ENCODE measurements at regions not wholly inside any gene's neighbourhood (a gene's known extent, or its start where the extent isn't known, plus 50 kb on each side); places are given as distances from the start of the nearest gene placed in this dataset.

DNA sequence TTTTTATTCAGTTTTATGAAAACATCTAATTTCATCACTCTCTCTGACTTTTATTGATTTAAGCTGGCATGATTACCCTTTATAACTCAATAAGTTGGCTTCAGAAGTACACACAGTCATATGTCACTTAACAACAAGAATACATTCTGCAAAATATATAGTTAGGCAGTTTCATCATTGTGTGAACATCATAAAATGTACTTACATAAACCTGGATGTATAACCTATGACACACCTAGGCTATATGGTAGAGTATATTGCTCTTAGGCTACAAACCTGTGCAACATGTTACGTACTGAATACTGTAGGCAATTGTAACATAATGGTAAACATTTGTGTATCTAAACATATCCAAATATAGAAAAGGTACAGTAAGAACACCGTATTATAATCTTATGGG, 362.2 kb upstream of the BTBD3 start:
- H3K27ac Mint-ChIP-seq = no peak overlapping the region
- DNase-seq (ENCODE audit: low spot score) (no peak), ATAC-seq (no peak)
- H3K4me3 Mint-ChIP-seq = no peak overlapping the region
- no peaks in the 10 kb centered on the region for H3K4me1 Mint-ChIP-seq
- CTCF ChIA-PET = no interaction called here
- POLR2A ChIA-PET = no interaction called here
- no peaks in the 10 kb centered on the region for H3K9me3 Mint-ChIP-seq
- H3K27me3 Mint-ChIP-seq (ENCODE audit: low read depth) = no peaks in the 10 kb centered on the region
- H3K36me3 Mint-ChIP-seq = no peaks in the 10 kb centered on the region
- TF ChIP-seq, protein P1, sequence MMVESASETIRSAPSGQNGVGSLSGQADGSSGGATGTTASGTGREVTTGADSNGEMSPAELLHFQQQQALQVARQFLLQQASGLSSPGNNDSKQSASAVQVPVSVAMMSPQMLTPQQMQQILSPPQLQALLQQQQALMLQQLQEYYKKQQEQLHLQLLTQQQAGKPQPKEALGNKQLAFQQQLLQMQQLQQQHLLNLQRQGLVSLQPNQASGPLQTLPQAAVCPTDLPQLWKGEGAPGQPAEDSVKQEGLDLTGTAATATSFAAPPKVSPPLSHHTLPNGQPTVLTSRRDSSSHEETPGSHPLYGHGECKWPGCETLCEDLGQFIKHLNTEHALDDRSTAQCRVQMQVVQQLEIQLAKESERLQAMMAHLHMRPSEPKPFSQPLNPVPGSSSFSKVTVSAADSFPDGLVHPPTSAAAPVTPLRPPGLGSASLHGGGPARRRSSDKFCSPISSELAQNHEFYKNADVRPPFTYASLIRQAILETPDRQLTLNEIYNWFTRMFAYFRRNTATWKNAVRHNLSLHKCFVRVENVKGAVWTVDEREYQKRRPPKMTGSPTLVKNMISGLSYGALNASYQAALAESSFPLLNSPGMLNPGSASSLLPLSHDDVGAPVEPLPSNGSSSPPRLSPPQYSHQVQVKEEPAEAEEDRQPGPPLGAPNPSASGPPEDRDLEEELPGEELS (CRISPR knock-in tag; IDR thresholded peaks at IDR 0.05) = no peak
- TF ChIP-seq, protein P2, sequence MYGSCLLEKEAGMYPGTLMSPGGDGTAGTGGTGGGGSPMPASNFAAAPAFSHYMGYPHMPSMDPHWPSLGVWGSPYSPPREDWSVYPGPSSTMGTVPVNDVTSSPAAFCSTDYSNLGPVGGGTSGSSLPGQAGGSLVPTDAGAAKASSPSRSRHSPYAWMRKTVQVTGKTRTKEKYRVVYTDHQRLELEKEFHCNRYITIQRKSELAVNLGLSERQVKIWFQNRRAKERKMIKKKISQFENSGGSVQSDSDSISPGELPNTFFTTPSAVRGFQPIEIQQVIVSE (CRISPR knock-in tag; IDR thresholded peaks at IDR 0.05; ENCODE audit: borderline replicate concordance) = no peak
- TF ChIP-seq, protein P3, sequence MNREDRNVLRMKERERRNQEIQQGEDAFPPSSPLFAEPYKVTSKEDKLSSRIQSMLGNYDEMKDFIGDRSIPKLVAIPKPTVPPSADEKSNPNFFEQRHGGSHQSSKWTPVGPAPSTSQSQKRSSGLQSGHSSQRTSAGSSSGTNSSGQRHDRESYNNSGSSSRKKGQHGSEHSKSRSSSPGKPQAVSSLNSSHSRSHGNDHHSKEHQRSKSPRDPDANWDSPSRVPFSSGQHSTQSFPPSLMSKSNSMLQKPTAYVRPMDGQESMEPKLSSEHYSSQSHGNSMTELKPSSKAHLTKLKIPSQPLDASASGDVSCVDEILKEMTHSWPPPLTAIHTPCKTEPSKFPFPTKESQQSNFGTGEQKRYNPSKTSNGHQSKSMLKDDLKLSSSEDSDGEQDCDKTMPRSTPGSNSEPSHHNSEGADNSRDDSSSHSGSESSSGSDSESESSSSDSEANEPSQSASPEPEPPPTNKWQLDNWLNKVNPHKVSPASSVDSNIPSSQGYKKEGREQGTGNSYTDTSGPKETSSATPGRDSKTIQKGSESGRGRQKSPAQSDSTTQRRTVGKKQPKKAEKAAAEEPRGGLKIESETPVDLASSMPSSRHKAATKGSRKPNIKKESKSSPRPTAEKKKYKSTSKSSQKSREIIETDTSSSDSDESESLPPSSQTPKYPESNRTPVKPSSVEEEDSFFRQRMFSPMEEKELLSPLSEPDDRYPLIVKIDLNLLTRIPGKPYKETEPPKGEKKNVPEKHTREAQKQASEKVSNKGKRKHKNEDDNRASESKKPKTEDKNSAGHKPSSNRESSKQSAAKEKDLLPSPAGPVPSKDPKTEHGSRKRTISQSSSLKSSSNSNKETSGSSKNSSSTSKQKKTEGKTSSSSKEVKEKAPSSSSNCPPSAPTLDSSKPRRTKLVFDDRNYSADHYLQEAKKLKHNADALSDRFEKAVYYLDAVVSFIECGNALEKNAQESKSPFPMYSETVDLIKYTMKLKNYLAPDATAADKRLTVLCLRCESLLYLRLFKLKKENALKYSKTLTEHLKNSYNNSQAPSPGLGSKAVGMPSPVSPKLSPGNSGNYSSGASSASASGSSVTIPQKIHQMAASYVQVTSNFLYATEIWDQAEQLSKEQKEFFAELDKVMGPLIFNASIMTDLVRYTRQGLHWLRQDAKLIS (CRISPR knock-in tag; IDR thresholded peaks at IDR 0.05; ENCODE audit: borderline replicate concordance) = no peak
- TF ChIP-seq, protein P4, sequence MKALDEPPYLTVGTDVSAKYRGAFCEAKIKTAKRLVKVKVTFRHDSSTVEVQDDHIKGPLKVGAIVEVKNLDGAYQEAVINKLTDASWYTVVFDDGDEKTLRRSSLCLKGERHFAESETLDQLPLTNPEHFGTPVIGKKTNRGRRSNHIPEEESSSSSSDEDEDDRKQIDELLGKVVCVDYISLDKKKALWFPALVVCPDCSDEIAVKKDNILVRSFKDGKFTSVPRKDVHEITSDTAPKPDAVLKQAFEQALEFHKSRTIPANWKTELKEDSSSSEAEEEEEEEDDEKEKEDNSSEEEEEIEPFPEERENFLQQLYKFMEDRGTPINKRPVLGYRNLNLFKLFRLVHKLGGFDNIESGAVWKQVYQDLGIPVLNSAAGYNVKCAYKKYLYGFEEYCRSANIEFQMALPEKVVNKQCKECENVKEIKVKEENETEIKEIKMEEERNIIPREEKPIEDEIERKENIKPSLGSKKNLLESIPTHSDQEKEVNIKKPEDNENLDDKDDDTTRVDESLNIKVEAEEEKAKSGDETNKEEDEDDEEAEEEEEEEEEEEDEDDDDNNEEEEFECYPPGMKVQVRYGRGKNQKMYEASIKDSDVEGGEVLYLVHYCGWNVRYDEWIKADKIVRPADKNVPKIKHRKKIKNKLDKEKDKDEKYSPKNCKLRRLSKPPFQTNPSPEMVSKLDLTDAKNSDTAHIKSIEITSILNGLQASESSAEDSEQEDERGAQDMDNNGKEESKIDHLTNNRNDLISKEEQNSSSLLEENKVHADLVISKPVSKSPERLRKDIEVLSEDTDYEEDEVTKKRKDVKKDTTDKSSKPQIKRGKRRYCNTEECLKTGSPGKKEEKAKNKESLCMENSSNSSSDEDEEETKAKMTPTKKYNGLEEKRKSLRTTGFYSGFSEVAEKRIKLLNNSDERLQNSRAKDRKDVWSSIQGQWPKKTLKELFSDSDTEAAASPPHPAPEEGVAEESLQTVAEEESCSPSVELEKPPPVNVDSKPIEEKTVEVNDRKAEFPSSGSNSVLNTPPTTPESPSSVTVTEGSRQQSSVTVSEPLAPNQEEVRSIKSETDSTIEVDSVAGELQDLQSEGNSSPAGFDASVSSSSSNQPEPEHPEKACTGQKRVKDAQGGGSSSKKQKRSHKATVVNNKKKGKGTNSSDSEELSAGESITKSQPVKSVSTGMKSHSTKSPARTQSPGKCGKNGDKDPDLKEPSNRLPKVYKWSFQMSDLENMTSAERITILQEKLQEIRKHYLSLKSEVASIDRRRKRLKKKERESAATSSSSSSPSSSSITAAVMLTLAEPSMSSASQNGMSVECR (CRISPR knock-in tag; IDR thresholded peaks at IDR 0.05; ENCODE audit: borderline replicate concordance) = no peak
- TF ChIP-seq, protein P5, sequence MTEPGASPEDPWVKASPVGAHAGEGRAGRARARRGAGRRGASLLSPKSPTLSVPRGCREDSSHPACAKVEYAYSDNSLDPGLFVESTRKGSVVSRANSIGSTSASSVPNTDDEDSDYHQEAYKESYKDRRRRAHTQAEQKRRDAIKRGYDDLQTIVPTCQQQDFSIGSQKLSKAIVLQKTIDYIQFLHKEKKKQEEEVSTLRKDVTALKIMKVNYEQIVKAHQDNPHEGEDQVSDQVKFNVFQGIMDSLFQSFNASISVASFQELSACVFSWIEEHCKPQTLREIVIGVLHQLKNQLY (CRISPR knock-in tag; IDR thresholded peaks at IDR 0.05) = no peak
- TF ChIP-seq, protein P6, sequence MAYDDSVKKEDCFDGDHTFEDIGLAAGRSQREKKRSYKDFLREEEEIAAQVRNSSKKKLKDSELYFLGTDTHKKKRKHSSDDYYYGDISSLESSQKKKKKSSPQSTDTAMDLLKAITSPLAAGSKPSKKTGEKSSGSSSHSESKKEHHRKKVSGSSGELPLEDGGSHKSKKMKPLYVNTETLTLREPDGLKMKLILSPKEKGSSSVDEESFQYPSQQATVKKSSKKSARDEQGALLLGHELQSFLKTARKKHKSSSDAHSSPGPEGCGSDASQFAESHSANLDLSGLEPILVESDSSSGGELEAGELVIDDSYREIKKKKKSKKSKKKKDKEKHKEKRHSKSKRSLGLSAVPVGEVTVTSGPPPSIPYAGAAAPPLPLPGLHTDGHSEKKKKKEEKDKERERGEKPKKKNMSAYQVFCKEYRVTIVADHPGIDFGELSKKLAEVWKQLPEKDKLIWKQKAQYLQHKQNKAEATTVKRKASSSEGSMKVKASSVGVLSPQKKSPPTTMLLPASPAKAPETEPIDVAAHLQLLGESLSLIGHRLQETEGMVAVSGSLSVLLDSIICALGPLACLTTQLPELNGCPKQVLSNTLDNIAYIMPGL (CRISPR knock-in tag; IDR thresholded peaks at IDR 0.05) = no peak
- TF ChIP-seq, protein P7, sequence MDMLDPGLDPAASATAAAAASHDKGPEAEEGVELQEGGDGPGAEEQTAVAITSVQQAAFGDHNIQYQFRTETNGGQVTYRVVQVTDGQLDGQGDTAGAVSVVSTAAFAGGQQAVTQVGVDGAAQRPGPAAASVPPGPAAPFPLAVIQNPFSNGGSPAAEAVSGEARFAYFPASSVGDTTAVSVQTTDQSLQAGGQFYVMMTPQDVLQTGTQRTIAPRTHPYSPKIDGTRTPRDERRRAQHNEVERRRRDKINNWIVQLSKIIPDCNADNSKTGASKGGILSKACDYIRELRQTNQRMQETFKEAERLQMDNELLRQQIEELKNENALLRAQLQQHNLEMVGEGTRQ (CRISPR knock-in tag; IDR thresholded peaks at IDR 0.05) = no peak
- TF ChIP-seq ZNF423 (CRISPR knock-in tag; IDR thresholded peaks at IDR 0.05) = no peak
- TF ChIP-seq GRHL2 (CRISPR knock-in tag; IDR thresholded peaks at IDR 0.05; ENCODE audit: insufficient replicate concordance, severe bottlenecking) = no peak
- TF ChIP-seq CREM (CRISPR knock-in tag; IDR thresholded peaks at IDR 0.05) = no peak
- no peak for TF ChIP-seq GTF2I (CRISPR knock-in tag; conservative IDR thresholded peaks at IDR 0.05)
- TF ChIP-seq ZNF263 (CRISPR knock-in tag; IDR thresholded peaks at IDR 0.05; ENCODE audit: low read depth) = no peak
- TF ChIP-seq, protein P8, sequence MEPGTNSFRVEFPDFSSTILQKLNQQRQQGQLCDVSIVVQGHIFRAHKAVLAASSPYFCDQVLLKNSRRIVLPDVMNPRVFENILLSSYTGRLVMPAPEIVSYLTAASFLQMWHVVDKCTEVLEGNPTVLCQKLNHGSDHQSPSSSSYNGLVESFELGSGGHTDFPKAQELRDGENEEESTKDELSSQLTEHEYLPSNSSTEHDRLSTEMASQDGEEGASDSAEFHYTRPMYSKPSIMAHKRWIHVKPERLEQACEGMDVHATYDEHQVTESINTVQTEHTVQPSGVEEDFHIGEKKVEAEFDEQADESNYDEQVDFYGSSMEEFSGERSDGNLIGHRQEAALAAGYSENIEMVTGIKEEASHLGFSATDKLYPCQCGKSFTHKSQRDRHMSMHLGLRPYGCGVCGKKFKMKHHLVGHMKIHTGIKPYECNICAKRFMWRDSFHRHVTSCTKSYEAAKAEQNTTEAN (CRISPR knock-in tag; IDR thresholded peaks at IDR 0.05) = no peak
- TF ChIP-seq ZNF317 (CRISPR knock-in tag; IDR thresholded peaks at IDR 0.05; ENCODE audit: borderline replicate concordance, low read depth) = no peak
- TF ChIP-seq RORB (CRISPR knock-in tag; IDR thresholded peaks at IDR 0.05) = no peak
- no peak for TF ChIP-seq TEAD1 (CRISPR knock-in tag; IDR thresholded peaks at IDR 0.05)
- no peak for TF ChIP-seq TEAD4 (CRISPR knock-in tag; IDR thresholded peaks at IDR 0.05)
- no peak for TF ChIP-seq SP1 (CRISPR knock-in tag; conservative IDR thresholded peaks at IDR 0.05)
